Transverse colon (tissue), 3 donors: ENCODE measurements at regions not wholly inside any gene's neighbourhood (a gene's known extent, or its start where the extent isn't known, plus 50 kb on each side); places are given as distances from the start of the nearest gene placed in this dataset.

Source experiments
- CTCF ChIP-seq, 5 experiments: fragments of 200-600 bp in 3 of 5; fragments of 450-650 bp in 2 of 5; sonication (generic) in 3 of 5; IDR thresholded peaks; 1 replicate in 2 of 5; 2 replicates in 3 of 5; pipeline ENCODE4 v1.5.1; 2016 to 2017; ENCODE audit warnings: antibody characterized with exemption in 5 of 5, inconsistent platforms in 3 of 5, mild to moderate bottlenecking in 2 of 5, moderate library complexity in 1 of 5
- EP300 ChIP-seq: sonication (generic); formaldehyde crosslinking; IDR thresholded peaks from one replicate; pipeline ENCODE4 v1.6.1; 2017; ENCODE audit warnings: antibody characterized with exemption, low read depth
- POLR2A ChIP-seq: fragments of 450-650 bp; IDR thresholded peaks from one replicate; pipeline ENCODE4 v1.6.1; 2016; ENCODE audit warnings: antibody characterized with exemption, mild to moderate bottlenecking, moderate library complexity

- TF ChIP-seq POLR2A (no peak), EP300 (no peak), CTCF (IDR thresholded peaks at IDR 0.05) (no peak)
These were observed 64.2 kb upstream of the AKIRIN2 start for GRCh38 chr6:87766211-87766610.
